A673 (cell line): ENCODE measurements at regions not wholly inside any gene's neighbourhood (a gene's known extent, or its start where the extent isn't known, plus 50 kb on each side); places are given as distances from the start of the nearest gene placed in this dataset.

Source experiments
- BruUV-seq: library from RNA; stranded (reverse); fragments of 400-500 nt; replicated peaks from 2 replicates; lab custom pipeline; 2021; lab: Mats Ljungman, UMichigan
- CTCF ChIA-PET: fragments of 300-600 bp; sonication (Branson Sonifier 250); formaldehyde crosslinking; loops from one replicate; lab custom pipeline; 2022; ENCODE audit warnings: antibody characterized with exemption; lab: Charles Lee
- POLR2A ChIA-PET: fragments of 300-600 bp; sonication (Branson Sonifier 250); formaldehyde crosslinking; loops from one replicate; lab custom pipeline; 2022; ENCODE audit warnings: antibody characterized with exemption; ENCODE audit not compliant: low non-redundant PET; lab: Charles Lee
- DNase-seq: peaks from one replicate; pipeline ENCODE4 v3.0.0-alpha.2; 2015; ENCODE audit warnings: low spot score
- H3K27ac ChIP-seq: fragments of 200-600 bp; sonication (generic); 2 replicates; pipeline ENCODE4 v1.5.1; 2016; ENCODE audit warnings: mixed run types, low read depth, mild to moderate bottlenecking, mixed read lengths, antibody characterized with exemption, low read length; ENCODE audit not compliant: poor library complexity, severe bottlenecking
- H3K27me3 ChIP-seq: fragments of 200-600 bp; sonication (generic); replicated peaks from 2 replicates; pipeline ENCODE4 v1.6.1; 2017; ENCODE audit warnings: mixed run types, low read depth, mild to moderate bottlenecking, mixed read lengths, antibody characterized with exemption, low read length; ENCODE audit not compliant: insufficient read depth, poor library complexity
- H3K36me3 ChIP-seq: fragments of 200-600 bp; sonication (generic); 2 replicates; pipeline ENCODE4 v1.6.1; 2016; ENCODE audit warnings: mixed run types, mild to moderate bottlenecking, mixed read lengths, antibody characterized with exemption, low read length; ENCODE audit not compliant: insufficient read depth, poor library complexity, severe bottlenecking
- H3K4me1 ChIP-seq: fragments of 200-600 bp; sonication (generic); 2 replicates; pipeline ENCODE4 v1.6.1; 2017; ENCODE audit warnings: mixed run types, mild to moderate bottlenecking, mixed read lengths, antibody characterized with exemption, low read length; ENCODE audit not compliant: insufficient read depth, poor library complexity, severe bottlenecking
- H3K4me3 ChIP-seq: fragments of 200-600 bp; sonication (generic); 2 replicates; pipeline ENCODE4 v1.5.1; 2016; ENCODE audit warnings: low read depth, mixed run types, mild to moderate bottlenecking, mixed read lengths, low read length; ENCODE audit not compliant: poor library complexity, severe bottlenecking
- H3K9me3 ChIP-seq: fragments of 200-600 bp; sonication (generic); 2 replicates; pipeline ENCODE4 v1.6.1; 2016; ENCODE audit warnings: mixed run types, low read depth, mild to moderate bottlenecking, mixed read lengths, antibody characterized with exemption, low read length; ENCODE audit not compliant: poor library complexity, severe bottlenecking
- CTCF ChIP-seq: fragments of 300-800, 200-600 bp; sonication (generic); conservative IDR thresholded peaks from 2 replicates; pipeline ENCODE4 v1.5.1; 2017; ENCODE audit warnings: low read depth, mild to moderate bottlenecking, antibody characterized with exemption, low read length, moderate library complexity, mixed read lengths
- EZH2 ChIP-seq: fragments of 200-600 bp; sonication (generic); IDR thresholded peaks from 2 replicates; pipeline ENCODE4 v1.6.1; 2017; ENCODE audit warnings: borderline replicate concordance, low read depth, mild to moderate bottlenecking, mixed read lengths, antibody characterized with exemption, low read length; ENCODE audit not compliant: poor library complexity, severe bottlenecking
- intact Hi-C: fragments of 100-400 bp; cut with micrococcal nuclease; formaldehyde crosslinking; loops from one replicate; pipeline ENCODE4 v1.10.0; 2022; ENCODE audit not compliant: unreplicated experiment

- no TSS peak for BruUV-seq
- H3K27ac ChIP-seq = no peak overlapping the region
- H3K4me1 ChIP-seq = no peaks in the 10 kb centered on the region
- intact Hi-C loops = loop anchor here (5.0 to 10.0 kb wide), 3 partner anchors 532 to 1033 kb away; no protein-coding TSS in a partner anchor
- CTCF ChIA-PET = no interaction called here
- H3K9me3 ChIP-seq = no peaks in the 10 kb centered on the region
- no peak for DNase-seq
- TF ChIP-seq CTCF = no peak
- no peak for TF ChIP-seq EZH2
- POLR2A ChIA-PET = no interaction called here
- H3K4me3 ChIP-seq = no peak overlapping the region
- no peaks in the 10 kb centered on the region for H3K27me3 ChIP-seq
- H3K36me3 ChIP-seq = no peaks in the 10 kb centered on the region
These were observed 186.2 kb upstream of the RAI14 start for GRCh38 chr5:34469971-34470370.

GRCh38 chr5:34474573-34475021 lies 181.5 kb upstream of the RAI14 start:
- no TSS peak for BruUV-seq
- intact Hi-C loops = loop anchor here (5.0 to 10.0 kb wide), 2 partner anchors 528 to 710 kb away; no protein-coding TSS in a partner anchor
- no peaks in the 10 kb centered on the region for H3K4me1 ChIP-seq
- H3K27me3 ChIP-seq = no peaks in the 10 kb centered on the region
- H3K27ac ChIP-seq = no peak overlapping the region
- H3K4me3 ChIP-seq = no peak overlapping the region
- no peaks in the 10 kb centered on the region for H3K36me3 ChIP-seq
- no peaks in the 10 kb centered on the region for H3K9me3 ChIP-seq
- TF ChIP-seq CTCF = peak; percentile 90
- no peak for TF ChIP-seq EZH2
- ChIA-PET POLR2A (no interaction called here), CTCF (interaction anchor here (0.6 to 2.0 kb wide), 6 partner anchors 12 to 715 kb away, joined by 3 to 4 read pairs (median 3); no protein-coding TSS in a partner anchor)
- peak; percentile 61 for DNase-seq

- Histone ChIP-seq H3K36me3 (no peaks in the 10 kb centered on the region), H3K4me1 (no peaks in the 10 kb centered on the region), H3K9me3 (no peaks in the 10 kb centered on the region), H3K27me3 (no peaks in the 10 kb centered on the region), H3K4me3 (no peak overlapping the region), H3K27ac (no peak overlapping the region)
- TF ChIP-seq EZH2 (no peak), CTCF (no peak)
- BruUV-seq = no TSS peak
- no peak for DNase-seq
- ChIA-PET POLR2A (interaction anchor here (0.7 kb wide), 1 partner anchor 37 kb away, joined by 3 read pairs; no protein-coding TSS in a partner anchor), CTCF (interaction anchor here (1.0 to 2.0 kb wide), 2 partner anchors 11 to 112 kb away, joined by 3 to 4 read pairs; no protein-coding TSS in a partner anchor)
- intact Hi-C loops = loop anchor here (10.0 kb wide), 1 partner anchor 709 kb away; no protein-coding TSS in a partner anchor
These were observed 180.7 kb upstream of the RAI14 start for GRCh38 chr5:34475249-34475966.
